GM12801 (cell line): ENCODE measurements at regions not wholly inside any gene's neighbourhood (a gene's known extent, or its start where the extent isn't known, plus 50 kb on each side); places are given as distances from the start of the nearest gene placed in this dataset.

ENCODE experiments used
- TF ChIP-seq, protein P1 (sequence below): IDR thresholded peaks from one replicate; pipeline ENCODE4 v1.5.1; 2011; ENCODE audit warnings: control low read depth; ENCODE audit not compliant: insufficient read length; ENCODE audit errors: extremely low read depth

DNA sequence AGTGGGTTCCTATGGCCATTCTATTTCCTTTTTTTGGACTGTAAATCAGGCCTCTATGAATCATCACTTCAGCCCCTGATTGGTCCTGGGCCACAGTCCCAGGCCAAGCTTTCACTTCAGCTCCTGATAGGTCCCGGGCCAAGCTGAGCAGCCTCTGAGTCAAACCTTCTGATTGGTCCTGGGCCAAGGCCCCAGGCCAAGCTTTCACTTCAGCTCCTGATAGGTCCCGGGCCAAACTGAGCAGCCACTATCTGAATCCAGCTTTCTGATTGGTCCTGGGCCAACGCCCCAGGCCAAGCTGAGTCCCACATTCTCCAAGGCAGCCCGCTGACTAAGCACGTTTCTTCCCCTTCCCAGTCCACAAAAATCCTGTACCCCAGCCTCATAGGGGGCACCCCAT, 1972.9 kb upstream of the ACO1 start:
- TF ChIP-seq, protein P1, sequence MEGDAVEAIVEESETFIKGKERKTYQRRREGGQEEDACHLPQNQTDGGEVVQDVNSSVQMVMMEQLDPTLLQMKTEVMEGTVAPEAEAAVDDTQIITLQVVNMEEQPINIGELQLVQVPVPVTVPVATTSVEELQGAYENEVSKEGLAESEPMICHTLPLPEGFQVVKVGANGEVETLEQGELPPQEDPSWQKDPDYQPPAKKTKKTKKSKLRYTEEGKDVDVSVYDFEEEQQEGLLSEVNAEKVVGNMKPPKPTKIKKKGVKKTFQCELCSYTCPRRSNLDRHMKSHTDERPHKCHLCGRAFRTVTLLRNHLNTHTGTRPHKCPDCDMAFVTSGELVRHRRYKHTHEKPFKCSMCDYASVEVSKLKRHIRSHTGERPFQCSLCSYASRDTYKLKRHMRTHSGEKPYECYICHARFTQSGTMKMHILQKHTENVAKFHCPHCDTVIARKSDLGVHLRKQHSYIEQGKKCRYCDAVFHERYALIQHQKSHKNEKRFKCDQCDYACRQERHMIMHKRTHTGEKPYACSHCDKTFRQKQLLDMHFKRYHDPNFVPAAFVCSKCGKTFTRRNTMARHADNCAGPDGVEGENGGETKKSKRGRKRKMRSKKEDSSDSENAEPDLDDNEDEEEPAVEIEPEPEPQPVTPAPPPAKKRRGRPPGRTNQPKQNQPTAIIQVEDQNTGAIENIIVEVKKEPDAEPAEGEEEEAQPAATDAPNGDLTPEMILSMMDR = no peak

DNA sequence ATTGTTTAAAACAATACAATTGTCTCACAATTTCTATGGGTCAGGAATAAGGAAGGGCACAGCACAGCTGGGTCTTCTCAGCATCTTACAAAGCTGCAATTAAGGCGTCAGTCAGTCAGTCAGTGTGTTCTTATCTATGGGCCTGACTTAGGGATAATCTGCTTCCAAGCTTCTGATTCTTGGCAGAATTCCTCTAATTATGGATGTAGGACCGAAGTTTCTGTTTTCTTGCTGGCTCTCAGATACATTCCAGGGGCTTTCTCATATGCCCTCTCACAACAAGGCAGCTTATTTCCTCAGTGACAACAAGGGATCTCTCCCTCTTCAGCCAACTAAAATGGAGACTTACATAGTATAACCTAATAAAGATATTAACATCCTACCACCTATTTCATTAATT, 1925.3 kb upstream of the ACO1 start:
- TF ChIP-seq, protein P1 = no peak

DNA sequence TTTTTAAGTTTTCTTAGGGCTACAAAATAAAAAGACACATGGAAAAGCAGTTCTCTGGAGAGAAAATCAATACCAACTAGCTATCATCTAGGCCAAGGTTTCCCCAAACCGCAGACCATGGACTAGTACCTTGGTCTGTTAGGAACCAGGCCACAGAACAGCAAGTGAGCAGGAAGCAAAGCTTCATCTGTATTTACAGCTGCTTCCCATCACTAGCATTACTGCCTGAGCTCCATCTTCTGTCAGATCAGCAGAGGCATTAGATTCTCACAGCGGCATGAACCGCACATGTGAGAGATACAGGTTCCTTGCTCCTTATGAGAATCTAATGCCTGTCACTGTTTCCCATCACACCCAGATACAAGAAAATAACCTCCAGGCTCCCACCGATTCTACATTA, 1907.6 kb upstream of the ACO1 start:
- TF ChIP-seq, protein P1 = no peak

DNA sequence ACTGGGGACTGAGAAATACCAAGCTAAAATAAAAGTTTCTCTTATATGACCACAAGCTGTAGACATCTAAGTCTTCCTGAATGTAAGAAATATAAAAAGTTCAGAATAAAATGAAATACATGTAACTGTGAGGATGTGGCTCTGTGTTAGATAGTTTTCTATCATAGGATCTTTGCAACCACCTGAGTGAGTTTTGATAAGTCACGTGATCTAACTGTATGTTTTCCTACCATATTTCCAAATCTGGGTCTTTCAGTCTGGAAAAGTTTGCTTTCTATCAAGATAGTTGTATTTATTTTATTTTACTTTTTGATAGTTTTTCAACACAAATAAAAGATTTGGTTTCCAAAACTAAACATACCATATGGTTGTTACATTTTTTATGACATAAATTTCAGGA, 1905.8 kb upstream of the ACO1 start:
- TF ChIP-seq, protein P1 = no peak

DNA sequence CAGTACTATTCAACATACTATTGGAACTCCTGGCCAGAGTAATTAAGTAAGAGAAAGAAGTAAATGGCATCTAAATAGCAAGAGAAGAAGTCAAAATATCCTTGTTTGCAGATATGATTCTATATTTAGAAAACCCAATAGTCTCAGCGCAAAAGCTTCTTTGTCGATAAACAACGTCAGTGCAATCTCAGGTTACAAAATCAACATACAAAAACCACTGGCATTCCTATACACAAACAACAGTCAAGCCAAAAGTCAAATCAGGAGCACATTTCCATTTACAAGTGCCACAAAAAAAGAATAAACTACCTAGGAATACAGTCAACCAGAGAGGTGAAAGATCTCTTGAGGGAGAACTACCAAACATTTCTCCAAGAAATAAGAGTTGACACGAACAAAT, 1901.9 kb upstream of the ACO1 start:
- TF ChIP-seq, protein P1 = no peak

DNA sequence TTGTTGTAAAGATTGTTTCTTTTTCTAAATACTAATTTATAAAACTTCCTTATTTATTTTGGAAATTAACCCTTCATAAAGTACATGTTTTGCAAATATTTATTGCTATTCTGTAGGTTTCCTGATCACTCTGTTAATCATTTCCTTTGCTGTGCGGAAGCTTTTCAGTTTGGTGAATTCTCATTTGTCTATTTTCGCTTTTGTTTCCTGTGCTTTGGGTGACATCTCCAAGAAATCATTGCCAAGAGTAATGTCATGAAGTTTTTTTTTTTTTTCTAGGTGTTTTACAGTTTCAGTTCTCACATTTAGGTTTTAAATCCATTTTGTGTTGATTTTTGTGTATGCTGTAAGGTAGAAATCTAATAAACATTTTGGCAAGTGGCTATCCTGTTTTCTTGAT, 1899.8 kb upstream of the ACO1 start:
- TF ChIP-seq, protein P1 = no peak

DNA sequence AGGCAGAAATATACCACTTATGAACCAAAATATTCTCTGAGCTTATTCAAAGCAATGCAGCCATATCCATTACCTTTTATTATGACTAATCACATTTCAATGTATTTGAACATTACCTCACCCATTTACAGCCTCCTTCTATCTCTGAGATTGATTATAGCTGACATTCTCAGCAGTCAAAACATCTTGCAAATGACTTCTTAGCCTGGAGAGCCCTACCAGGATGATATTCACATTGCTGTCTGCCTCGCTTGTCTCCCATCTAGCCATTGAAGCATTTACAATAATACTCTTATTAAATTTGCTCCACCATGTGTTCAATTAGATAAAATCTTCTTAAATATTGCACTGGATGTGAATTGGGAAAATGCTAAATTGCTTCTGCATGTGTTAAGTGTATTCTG, 1879.9 kb upstream of the ACO1 start:
- TF ChIP-seq, protein P1 = no peak

DNA sequence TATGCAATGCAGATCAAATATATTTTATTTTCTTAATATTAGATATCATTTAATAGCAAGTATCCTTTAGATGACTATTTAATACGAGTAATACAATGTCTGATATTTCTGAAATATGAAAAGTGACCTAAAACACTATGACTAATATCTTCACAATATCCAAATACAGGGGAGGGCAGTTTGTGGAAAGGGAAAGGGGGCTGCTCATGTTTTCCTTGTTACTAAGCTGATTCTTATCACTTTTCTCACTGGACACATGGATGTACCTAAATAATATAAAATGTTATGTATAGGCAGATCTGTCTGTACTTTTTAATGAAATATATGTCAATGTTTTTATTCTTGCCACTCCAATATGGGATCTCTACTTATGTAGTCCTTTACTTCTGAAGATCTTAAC, 1879.1 kb upstream of the ACO1 start:
- TF ChIP-seq, protein P1 = no peak
